Ovary (tissue), 3 donors: ENCODE measurements at regions not wholly inside any gene's neighbourhood (a gene's known extent, or its start where the extent isn't known, plus 50 kb on each side); places are given as distances from the start of the nearest gene placed in this dataset.

ENCODE experiments used
- EP300 ChIP-seq: sonication (generic); formaldehyde crosslinking; IDR thresholded peaks from one replicate; pipeline ENCODE4 v1.6.1; 2017; ENCODE audit warnings: antibody characterized with exemption
- POLR2A ChIP-seq: fragments of 450-650 bp; IDR thresholded peaks from one replicate; pipeline ENCODE4 v1.6.1; 2017; ENCODE audit warnings: antibody characterized with exemption, mild to moderate bottlenecking, moderate library complexity
- TF ChIP-seq, protein P1 (sequence below), 3 donors: fragments of 450-650 bp in 2 of 3; fragments of 200-600 bp in 1 of 3; IDR thresholded peaks; one replicate each; pipeline versions ENCODE4 v1.5.1 to v1.8.0; 2016 to 2022; ENCODE audit warnings: antibody characterized with exemption in 3 of 3, mild to moderate bottlenecking in 1 of 3
- donor health status: DM: no; HTN: no; CAD: no.

DNA sequence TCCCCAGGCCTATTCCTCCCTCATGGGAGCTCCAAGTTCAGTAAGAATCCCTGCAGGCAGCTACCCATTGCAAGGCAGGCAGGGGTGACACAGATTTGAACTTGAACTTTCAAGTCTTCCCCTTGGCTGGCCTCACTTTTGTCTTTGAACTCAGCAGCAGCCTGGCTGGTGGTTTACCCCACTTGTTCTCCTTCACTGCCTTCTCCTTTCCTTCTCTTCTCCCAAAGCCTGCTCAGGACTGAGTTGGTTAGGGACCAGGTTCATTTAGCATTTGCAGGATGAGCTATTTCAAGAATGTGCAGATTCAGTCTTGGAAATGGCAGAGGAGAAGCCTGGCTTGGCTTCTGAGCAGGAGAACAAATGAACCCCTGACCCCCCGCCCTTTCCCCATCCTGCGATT, 67.7 kb upstream of the TBX3 start:
- TF ChIP-seq EP300 (no peak), POLR2A (no peak)
- TF ChIP-seq, protein P1, sequence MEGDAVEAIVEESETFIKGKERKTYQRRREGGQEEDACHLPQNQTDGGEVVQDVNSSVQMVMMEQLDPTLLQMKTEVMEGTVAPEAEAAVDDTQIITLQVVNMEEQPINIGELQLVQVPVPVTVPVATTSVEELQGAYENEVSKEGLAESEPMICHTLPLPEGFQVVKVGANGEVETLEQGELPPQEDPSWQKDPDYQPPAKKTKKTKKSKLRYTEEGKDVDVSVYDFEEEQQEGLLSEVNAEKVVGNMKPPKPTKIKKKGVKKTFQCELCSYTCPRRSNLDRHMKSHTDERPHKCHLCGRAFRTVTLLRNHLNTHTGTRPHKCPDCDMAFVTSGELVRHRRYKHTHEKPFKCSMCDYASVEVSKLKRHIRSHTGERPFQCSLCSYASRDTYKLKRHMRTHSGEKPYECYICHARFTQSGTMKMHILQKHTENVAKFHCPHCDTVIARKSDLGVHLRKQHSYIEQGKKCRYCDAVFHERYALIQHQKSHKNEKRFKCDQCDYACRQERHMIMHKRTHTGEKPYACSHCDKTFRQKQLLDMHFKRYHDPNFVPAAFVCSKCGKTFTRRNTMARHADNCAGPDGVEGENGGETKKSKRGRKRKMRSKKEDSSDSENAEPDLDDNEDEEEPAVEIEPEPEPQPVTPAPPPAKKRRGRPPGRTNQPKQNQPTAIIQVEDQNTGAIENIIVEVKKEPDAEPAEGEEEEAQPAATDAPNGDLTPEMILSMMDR (IDR thresholded peaks at IDR 0.05), result no peak
